ENCODE measurements at regions not wholly inside any gene's neighbourhood (a gene's known extent, or its start where the extent isn't known, plus 50 kb on each side); places are given as distances from the start of the nearest gene placed in this dataset.

DNA sequence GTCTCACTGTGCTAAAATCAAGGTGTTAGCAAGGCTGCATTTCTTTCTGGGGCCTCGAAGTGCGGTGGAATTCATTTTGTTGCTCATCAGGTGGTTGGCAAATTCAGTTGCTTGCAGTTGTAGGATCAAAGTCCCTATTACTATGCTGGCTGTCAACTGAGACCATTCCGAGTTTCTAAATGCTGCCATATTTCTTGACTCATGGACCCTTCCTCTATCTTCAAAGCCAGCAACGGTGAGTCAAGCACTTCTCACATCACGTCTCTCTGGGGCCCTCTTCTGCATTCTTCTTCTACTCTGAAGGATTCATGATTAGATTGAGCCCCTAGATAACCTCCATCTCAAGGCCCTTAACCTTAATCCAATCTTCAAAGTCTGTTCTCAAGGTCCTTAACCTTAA, 619.7 kb downstream of the HACE1 start:
- TF ChIP-seq POLR2A (IDR thresholded peaks at IDR 0.05): no peak
- TF ChIP-seq, protein P1, sequence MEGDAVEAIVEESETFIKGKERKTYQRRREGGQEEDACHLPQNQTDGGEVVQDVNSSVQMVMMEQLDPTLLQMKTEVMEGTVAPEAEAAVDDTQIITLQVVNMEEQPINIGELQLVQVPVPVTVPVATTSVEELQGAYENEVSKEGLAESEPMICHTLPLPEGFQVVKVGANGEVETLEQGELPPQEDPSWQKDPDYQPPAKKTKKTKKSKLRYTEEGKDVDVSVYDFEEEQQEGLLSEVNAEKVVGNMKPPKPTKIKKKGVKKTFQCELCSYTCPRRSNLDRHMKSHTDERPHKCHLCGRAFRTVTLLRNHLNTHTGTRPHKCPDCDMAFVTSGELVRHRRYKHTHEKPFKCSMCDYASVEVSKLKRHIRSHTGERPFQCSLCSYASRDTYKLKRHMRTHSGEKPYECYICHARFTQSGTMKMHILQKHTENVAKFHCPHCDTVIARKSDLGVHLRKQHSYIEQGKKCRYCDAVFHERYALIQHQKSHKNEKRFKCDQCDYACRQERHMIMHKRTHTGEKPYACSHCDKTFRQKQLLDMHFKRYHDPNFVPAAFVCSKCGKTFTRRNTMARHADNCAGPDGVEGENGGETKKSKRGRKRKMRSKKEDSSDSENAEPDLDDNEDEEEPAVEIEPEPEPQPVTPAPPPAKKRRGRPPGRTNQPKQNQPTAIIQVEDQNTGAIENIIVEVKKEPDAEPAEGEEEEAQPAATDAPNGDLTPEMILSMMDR (IDR thresholded peaks at IDR 0.05): no peak
